ENCODE measurements at regions not wholly inside any gene's neighbourhood (a gene's known extent, or its start where the extent isn't known, plus 50 kb on each side); places are given as distances from the start of the nearest gene placed in this dataset.

DNA sequence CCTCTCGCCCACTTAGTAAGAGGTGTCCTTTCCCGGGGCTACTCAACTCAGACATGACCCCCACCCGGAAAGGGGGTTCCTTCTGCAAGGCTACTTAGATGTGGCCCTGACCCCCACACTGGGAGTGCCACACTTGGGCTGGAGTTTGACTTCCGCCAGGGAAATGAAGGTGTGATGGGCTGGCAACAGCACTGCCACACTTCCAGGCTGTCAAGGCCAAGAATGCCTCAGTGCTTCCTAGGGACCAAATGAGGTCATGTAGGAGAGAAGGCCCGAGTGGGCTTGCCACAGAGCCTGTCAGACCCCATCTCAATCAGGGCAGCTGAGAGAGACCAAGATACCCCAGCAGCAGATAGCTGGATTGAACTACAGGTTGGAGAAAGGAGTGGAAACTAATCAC lies 55.5 kb downstream of the DRD1 start:
- no peak for DNase-seq (ENCODE audit: low read depth)
- TF ChIP-seq, protein P1, sequence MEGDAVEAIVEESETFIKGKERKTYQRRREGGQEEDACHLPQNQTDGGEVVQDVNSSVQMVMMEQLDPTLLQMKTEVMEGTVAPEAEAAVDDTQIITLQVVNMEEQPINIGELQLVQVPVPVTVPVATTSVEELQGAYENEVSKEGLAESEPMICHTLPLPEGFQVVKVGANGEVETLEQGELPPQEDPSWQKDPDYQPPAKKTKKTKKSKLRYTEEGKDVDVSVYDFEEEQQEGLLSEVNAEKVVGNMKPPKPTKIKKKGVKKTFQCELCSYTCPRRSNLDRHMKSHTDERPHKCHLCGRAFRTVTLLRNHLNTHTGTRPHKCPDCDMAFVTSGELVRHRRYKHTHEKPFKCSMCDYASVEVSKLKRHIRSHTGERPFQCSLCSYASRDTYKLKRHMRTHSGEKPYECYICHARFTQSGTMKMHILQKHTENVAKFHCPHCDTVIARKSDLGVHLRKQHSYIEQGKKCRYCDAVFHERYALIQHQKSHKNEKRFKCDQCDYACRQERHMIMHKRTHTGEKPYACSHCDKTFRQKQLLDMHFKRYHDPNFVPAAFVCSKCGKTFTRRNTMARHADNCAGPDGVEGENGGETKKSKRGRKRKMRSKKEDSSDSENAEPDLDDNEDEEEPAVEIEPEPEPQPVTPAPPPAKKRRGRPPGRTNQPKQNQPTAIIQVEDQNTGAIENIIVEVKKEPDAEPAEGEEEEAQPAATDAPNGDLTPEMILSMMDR (IDR thresholded peaks at IDR 0.05; ENCODE audit: low read depth, low read length, missing control alignments) = no peak
- no peak overlapping the region for H3K4me3 ChIP-seq (ENCODE audit: low read depth, low read length)

GRCh38 chr5:175387144-175387543 lies 56.8 kb downstream of the DRD1 start:
- TF ChIP-seq, protein P1 (IDR thresholded peaks at IDR 0.05; ENCODE audit: low read depth, low read length, missing control alignments) = no peak
- H3K4me3 ChIP-seq (ENCODE audit: low read depth, low read length) = no peak overlapping the region
- no peak for DNase-seq (ENCODE audit: low read depth)

DNA sequence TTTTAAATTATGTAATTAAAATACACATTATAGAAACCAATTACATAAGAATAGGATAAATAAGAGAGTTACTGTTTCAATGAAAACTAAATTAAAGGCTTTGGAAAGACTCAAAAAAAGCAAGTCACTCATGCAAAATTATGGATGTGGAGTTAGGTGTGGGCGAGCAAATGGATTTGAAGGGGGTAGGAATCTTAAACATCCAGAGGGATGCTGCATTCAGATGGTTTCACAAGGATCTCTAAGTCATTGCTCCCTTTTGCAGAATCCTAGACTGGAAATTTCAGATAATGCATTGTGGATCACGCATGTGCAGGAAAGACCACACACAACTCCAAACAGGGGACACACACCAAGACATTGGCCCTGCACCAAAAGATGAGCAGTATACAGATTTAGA lies 57.5 kb downstream of the DRD1 start:
- TF ChIP-seq, protein P1 (IDR thresholded peaks at IDR 0.05; ENCODE audit: low read depth, low read length, missing control alignments) = no peak
- no peak for DNase-seq (ENCODE audit: low read depth)
- H3K4me3 ChIP-seq (ENCODE audit: low read depth, low read length) = no peak overlapping the region

GRCh38 chr5:175385691-175386362 lies 58.2 kb downstream of the DRD1 start:
- TF ChIP-seq, protein P1 (IDR thresholded peaks at IDR 0.05; ENCODE audit: low read depth, low read length, missing control alignments) = no peak
- DNase-seq (ENCODE audit: low read depth) = no peak
- no peak overlapping the region for H3K4me3 ChIP-seq (ENCODE audit: low read depth, low read length)

GRCh38 chr5:175384724-175385552 lies 59.0 kb downstream of the DRD1 start:
- TF ChIP-seq, protein P1 (IDR thresholded peaks at IDR 0.05; ENCODE audit: low read depth, low read length, missing control alignments) = no peak
- no peak overlapping the region for H3K4me3 ChIP-seq (ENCODE audit: low read depth, low read length)
- DNase-seq (ENCODE audit: low read depth) = no peak

DNA sequence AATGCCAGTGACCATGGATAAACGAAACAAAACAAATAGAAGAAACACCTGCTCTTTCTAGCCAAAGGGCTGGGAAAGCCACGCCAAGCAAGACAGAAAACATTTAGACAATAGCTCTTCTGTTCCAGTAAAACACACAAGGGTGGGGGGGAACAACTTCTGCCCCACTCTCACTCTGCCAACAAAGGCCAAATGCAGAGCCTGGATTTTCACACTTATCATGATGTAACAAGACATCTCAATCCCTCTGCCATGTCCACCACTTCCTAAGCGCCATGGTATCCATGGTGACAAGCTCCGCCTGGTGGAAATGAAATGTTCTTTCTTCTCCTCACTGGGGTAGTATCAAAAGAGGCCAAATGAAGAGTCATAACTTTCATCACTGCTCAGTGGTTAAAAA lies 60.6 kb downstream of the DRD1 start:
- no peak for DNase-seq (ENCODE audit: low read depth)
- no peak overlapping the region for H3K4me3 ChIP-seq (ENCODE audit: low read depth, low read length)
- TF ChIP-seq, protein P1 (IDR thresholded peaks at IDR 0.05; ENCODE audit: low read depth, low read length, missing control alignments) = no peak

All from GM12864 (cell line).